Mucosa of stomach (tissue), 1 donor: ENCODE measurements at regions not wholly inside any gene's neighbourhood (a gene's known extent, or its start where the extent isn't known, plus 50 kb on each side); places are given as distances from the start of the nearest gene placed in this dataset.

Experiments used
- H3K27me3 ChIP-seq: one replicate; pipeline ENCODE4 v1.7.0; 2013; ENCODE audit warnings: mild to moderate bottlenecking, low read length; ENCODE audit not compliant: control insufficient read depth, insufficient read depth
- H3K36me3 ChIP-seq: one replicate; pipeline ENCODE4 v1.7.0; 2013; ENCODE audit warnings: low read length; ENCODE audit not compliant: control insufficient read depth, insufficient read depth
- H3K4me1 ChIP-seq: one replicate; pipeline ENCODE4 v1.7.0; 2013; ENCODE audit warnings: mild to moderate bottlenecking, low read length; ENCODE audit not compliant: control insufficient read depth, insufficient read depth
- H3K4me3 ChIP-seq: one replicate; pipeline ENCODE4 v1.7.0; 2013; ENCODE audit warnings: low read length
- H3K9ac ChIP-seq: one replicate; pipeline ENCODE4 v1.7.0; 2013; ENCODE audit warnings: mild to moderate bottlenecking, low read length, moderate library complexity
- H3K9me3 ChIP-seq: one replicate; pipeline ENCODE4 v1.7.0; 2013; ENCODE audit warnings: mild to moderate bottlenecking, low read length, moderate library complexity; ENCODE audit not compliant: control insufficient read depth
- donor health status: Pancreatic carcinoma.

GRCh38 chr3:177571944-177572315, 374.6 kb upstream of the TBL1XR1 start:
- Histone ChIP-seq H3K4me3 (no peak overlapping the region), H3K36me3 (no peaks in the 10 kb centered on the region), H3K4me1 (peaks cover 32% of the 10 kb centered on the region), H3K27me3 (no peaks in the 10 kb centered on the region), H3K9ac (no peak overlapping the region), H3K9me3 (no peaks in the 10 kb centered on the region)

DNA sequence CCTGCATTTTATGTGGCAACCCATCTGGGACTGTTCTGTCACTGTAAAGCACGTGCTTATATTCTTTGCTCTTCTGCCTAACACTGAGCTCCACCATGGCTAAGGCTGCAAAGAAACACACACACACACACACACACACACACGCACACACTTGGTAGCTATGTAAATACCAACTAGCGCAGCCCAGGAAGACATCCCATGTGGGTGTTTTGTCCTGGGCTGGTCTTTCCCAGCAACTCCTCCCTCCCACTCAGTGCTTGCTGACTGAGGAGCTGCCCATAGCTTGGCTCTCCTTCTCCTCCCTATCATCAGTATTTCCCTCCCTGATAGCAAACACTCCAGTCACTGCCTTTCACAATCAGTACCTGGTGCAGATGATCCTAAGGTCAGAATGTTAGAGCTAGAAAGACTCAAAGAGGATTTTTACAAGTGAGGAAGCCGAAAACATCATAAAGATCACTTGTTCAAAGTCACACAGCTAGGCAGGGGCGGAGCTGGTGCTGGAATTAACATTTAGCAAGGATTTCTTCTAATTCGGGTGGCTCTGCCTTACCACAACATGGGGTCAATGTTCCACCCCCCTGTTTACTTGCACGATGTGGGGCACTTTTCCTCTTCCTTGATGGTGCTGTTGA, 377.1 kb upstream of the TBL1XR1 start:
- Histone ChIP-seq H3K9me3 (no peaks in the 10 kb centered on the region), H3K9ac (no peak overlapping the region), H3K27me3 (no peaks in the 10 kb centered on the region), H3K4me1 (peaks cover 26% of the 10 kb centered on the region), H3K36me3 (no peaks in the 10 kb centered on the region), H3K4me3 (no peak overlapping the region)

DNA sequence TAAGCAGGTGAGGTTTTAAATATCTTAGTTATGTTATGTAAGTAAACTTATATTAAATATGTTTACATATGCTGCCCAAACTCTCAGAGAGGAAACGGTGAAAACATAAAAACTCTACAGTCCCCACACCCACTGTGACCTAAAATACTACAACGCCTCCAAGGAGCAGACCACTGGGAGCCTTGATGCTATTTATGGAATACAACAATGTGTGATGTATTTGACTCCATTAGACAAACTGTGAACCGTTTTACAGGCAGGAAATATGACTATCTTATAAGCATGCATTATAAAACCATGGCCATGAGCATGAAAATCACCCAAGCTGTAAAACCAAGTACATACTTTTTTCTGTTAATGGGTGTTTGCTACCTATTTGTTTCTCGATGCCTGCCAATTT, 379.5 kb upstream of the TBL1XR1 start:
- H3K4me1 ChIP-seq: peaks cover 19% of the 10 kb centered on the region
- no peaks in the 10 kb centered on the region for H3K9me3 ChIP-seq
- H3K27me3 ChIP-seq: no peaks in the 10 kb centered on the region
- no peaks in the 10 kb centered on the region for H3K36me3 ChIP-seq
- no peak overlapping the region for H3K4me3 ChIP-seq
- H3K9ac ChIP-seq: no peak overlapping the region

DNA sequence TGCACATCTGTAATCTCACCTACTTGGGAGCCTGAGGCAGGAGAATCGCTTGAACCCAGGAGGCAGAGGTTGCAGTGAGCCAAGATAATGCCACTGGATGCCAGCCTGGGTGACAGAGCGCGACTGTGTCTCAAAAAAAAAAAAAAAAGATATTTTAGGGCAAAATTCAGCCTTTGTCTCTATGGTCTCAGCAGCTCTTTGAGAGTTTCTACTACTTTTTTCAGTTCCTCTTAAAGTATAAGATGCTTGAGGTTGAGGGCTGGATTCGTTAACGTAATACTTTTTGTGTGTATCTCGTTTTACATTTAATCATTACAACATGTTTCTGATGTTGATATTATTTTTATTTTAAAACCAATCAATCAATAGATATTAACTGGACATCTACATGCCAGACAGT, 381.2 kb upstream of the TBL1XR1 start:
- Histone ChIP-seq H3K9ac (no peak overlapping the region), H3K36me3 (no peaks in the 10 kb centered on the region), H3K9me3 (no peaks in the 10 kb centered on the region), H3K27me3 (no peaks in the 10 kb centered on the region), H3K4me3 (no peak overlapping the region), H3K4me1 (peaks cover 17% of the 10 kb centered on the region)

- H3K4me3 ChIP-seq: no peak overlapping the region
- no peak overlapping the region for H3K9ac ChIP-seq
- H3K4me1 ChIP-seq: peaks cover 10% of the 10 kb centered on the region
- H3K27me3 ChIP-seq: no peaks in the 10 kb centered on the region
- H3K36me3 ChIP-seq: no peaks in the 10 kb centered on the region
- H3K9me3 ChIP-seq: no peaks in the 10 kb centered on the region
Observed at GRCh38 chr3:177579419-177579818, 382.1 kb upstream of the TBL1XR1 start.

GRCh38 chr3:177580437-177580836, 383.2 kb upstream of the TBL1XR1 start:
- H3K4me1 ChIP-seq: peaks cover under 1% of the 10 kb centered on the region
- H3K4me3 ChIP-seq: no peak overlapping the region
- H3K36me3 ChIP-seq: no peaks in the 10 kb centered on the region
- no peaks in the 10 kb centered on the region for H3K9me3 ChIP-seq
- no peaks in the 10 kb centered on the region for H3K27me3 ChIP-seq
- H3K9ac ChIP-seq: no peak overlapping the region

GRCh38 chr3:177585271-177585670, 388.0 kb upstream of the TBL1XR1 start:
- Histone ChIP-seq H3K4me3 (no peak overlapping the region), H3K36me3 (no peaks in the 10 kb centered on the region), H3K9me3 (no peaks in the 10 kb centered on the region), H3K4me1 (no peaks in the 10 kb centered on the region), H3K9ac (no peak overlapping the region), H3K27me3 (no peaks in the 10 kb centered on the region)

DNA sequence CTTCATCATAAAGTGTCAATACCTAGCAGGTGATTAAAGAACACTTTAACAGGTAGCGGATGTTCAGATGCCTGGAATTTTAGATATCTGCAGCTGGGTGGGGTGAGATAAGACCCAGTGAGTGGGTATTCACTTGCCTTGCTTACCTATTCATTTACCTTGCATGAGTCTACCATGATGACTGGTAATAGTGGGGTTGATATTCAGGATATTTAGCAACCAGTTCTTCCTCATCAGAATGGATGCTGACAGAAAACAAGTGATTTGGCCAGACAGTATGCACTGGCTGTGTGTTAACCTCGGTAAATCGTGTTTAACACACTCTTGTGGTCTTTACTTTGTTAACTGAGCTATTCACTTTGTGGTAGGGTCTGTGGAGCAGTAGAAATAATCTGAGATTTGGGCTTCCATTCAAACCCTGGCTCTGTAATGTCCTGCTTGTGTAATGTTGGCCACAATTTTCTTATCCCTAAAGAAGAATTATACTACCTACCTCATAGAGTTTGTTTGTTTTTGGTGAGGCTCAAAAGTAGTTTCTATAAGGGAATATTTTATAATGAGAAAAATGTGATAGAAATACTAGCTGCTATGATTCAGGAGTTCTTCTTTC, 391.9 kb upstream of the TBL1XR1 start:
- no peaks in the 10 kb centered on the region for H3K9me3 ChIP-seq
- no peak overlapping the region for H3K9ac ChIP-seq
- H3K36me3 ChIP-seq: no peaks in the 10 kb centered on the region
- H3K4me3 ChIP-seq: no peak overlapping the region
- no peaks in the 10 kb centered on the region for H3K4me1 ChIP-seq
- H3K27me3 ChIP-seq: no peaks in the 10 kb centered on the region

DNA sequence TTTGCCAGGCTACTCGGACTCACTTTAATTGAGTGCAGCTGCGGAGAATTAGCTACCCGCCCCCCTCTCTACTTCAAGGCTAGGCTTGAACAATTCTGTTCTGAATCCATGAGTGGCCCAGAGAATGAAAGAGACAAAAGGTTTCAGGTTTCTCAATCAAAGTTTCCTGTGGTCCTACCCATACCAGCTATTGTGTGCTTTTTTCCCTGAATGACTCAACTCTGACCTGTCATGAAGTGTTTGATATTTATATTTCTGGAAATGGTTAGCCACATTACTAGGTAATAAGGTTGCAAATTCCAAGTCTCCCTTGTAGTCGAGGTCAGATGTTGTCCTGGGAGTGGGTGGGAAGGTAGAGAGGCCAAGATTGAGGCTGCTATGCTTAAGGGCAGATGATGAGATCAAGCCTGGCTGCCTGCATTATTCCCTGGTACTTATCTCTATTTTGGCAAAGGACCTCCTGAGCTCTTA, 392.7 kb upstream of the TBL1XR1 start:
- no peak overlapping the region for H3K4me3 ChIP-seq
- no peaks in the 10 kb centered on the region for H3K36me3 ChIP-seq
- H3K9me3 ChIP-seq: no peaks in the 10 kb centered on the region
- H3K9ac ChIP-seq: no peak overlapping the region
- H3K4me1 ChIP-seq: no peaks in the 10 kb centered on the region
- H3K27me3 ChIP-seq: no peaks in the 10 kb centered on the region

DNA sequence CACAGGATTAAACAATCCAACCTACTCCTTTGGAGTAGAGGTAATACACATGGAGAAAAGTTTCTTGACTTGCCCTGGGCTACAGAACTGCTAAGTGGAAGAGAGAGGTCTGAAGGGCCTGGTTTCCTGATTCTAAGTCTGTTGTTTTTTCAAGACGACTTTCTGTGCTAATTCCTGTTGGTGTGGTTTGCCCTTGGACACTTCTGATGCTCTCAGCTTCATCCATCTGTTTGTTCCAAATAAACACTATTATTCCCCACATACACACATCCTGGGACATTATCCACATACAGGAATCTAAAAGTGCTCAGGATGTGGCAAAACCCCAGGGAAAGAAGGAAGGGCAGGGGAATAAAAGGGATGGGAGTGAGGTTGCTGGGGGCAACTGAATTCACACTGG, 393.5 kb upstream of the TBL1XR1 start:
- Histone ChIP-seq H3K9me3 (no peaks in the 10 kb centered on the region), H3K4me3 (no peak overlapping the region), H3K27me3 (no peaks in the 10 kb centered on the region), H3K4me1 (no peaks in the 10 kb centered on the region), H3K9ac (no peak overlapping the region), H3K36me3 (no peaks in the 10 kb centered on the region)

DNA sequence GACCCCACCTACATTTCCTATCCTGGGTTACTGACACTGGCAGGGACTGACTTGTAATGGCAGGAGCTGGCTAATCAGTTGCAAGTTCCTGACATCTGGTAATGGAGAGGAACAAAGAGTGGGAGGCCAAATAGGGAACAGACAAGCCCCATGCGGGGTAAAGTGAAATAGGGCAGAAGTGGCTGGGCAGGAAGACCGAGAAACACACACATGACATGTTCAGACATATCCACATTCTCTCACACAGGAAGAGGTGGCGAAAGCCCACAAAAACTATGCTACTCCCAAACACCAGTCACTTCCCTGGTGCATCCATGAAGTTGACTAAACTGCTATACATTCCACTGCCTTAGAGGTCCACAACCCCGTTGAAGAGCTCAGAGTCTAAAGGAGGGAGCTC, 394.1 kb upstream of the TBL1XR1 start:
- H3K9ac ChIP-seq: no peak overlapping the region
- no peaks in the 10 kb centered on the region for H3K36me3 ChIP-seq
- H3K9me3 ChIP-seq: no peaks in the 10 kb centered on the region
- peaks cover 5% of the 10 kb centered on the region for H3K4me1 ChIP-seq
- no peaks in the 10 kb centered on the region for H3K27me3 ChIP-seq
- H3K4me3 ChIP-seq: no peak overlapping the region

DNA sequence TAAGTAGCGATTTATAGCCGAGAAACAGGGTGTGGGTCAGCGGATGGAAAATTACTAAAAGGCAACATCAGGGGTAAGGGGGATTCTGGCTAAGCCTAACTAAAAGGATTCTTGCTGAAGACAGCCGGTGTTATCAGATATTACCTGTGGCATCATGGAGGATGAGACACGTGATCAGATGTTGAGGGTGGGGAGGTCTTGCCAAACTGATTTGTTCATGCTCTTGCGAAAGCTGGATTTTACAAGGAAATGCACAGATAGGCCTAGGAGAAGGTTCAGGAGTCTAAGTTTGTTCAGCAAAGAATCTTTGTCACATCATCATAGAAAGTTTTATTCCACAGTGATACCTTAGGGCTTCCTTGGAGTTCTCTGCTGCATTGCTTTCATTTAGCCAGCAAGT, 396.8 kb upstream of the TBL1XR1 start:
- Histone ChIP-seq H3K4me3 (no peak overlapping the region), H3K36me3 (no peaks in the 10 kb centered on the region), H3K9ac (no peak overlapping the region), H3K27me3 (no peaks in the 10 kb centered on the region), H3K9me3 (no peaks in the 10 kb centered on the region), H3K4me1 (peaks cover 25% of the 10 kb centered on the region)
